H9 (cell line): ENCODE measurements at regions not wholly inside any gene's neighbourhood (a gene's known extent, or its start where the extent isn't known, plus 50 kb on each side); places are given as distances from the start of the nearest gene placed in this dataset.
A peak's percentile ranks its signal among the peaks of the same experiment; 100 is the strongest.
"Not testable (repeated sequence)": the region's sequence is repeated elsewhere in the genome, so short reads cannot be mapped to it uniquely, and the experiment has no call there.

ENCODE experiments used
- DNase-seq: peaks from one replicate; pipeline ENCODE4 v3.0.0-alpha.2; 2017
- H2AFZ ChIP-seq: one replicate; pipeline ENCODE4 v1.6.1; 2013; ENCODE audit warnings: mild to moderate bottlenecking, low read length, control low read depth, moderate library complexity
- H2AK5ac ChIP-seq: 2 replicates; pipeline ENCODE4 v1.6.1; 2013; ENCODE audit warnings: low read length, control low read depth, mixed read lengths; ENCODE audit not compliant: insufficient read length
- H2BK120ac ChIP-seq: one replicate; pipeline ENCODE4 v1.6.1; 2013; ENCODE audit warnings: low read depth, mild to moderate bottlenecking, low read length, control low read depth, inconsistent platforms; ENCODE audit not compliant: poor library complexity, severe bottlenecking
- H2BK12ac ChIP-seq: 2 replicates; pipeline ENCODE4 v1.6.1; 2013; ENCODE audit warnings: low read length, control low read depth, mixed read lengths, low read depth; ENCODE audit not compliant: insufficient read length
- H2BK15ac ChIP-seq: 2 replicates; pipeline ENCODE4 v1.6.1; 2013; ENCODE audit warnings: low read depth, low read length, control low read depth
- H2BK20ac ChIP-seq: one replicate; pipeline ENCODE4 v1.6.1; 2013; ENCODE audit warnings: low read depth, mild to moderate bottlenecking, low read length, control low read depth, inconsistent platforms; ENCODE audit not compliant: poor library complexity, severe bottlenecking
- H2BK5ac ChIP-seq: 2 replicates; pipeline ENCODE4 v1.6.1; 2013; ENCODE audit warnings: low read length, control low read depth, mixed read lengths; ENCODE audit not compliant: insufficient read length
- H3K14ac ChIP-seq: 2 replicates; pipeline ENCODE4 v1.6.1; 2013; ENCODE audit warnings: low read length, control low read depth; ENCODE audit not compliant: insufficient read depth
- H3K18ac ChIP-seq: 2 replicates; pipeline ENCODE4 v1.6.1; 2013; ENCODE audit warnings: low read depth, mild to moderate bottlenecking, mixed read lengths, low read length, control low read depth; ENCODE audit not compliant: insufficient read length
- H3K23ac ChIP-seq: 2 replicates; pipeline ENCODE4 v1.6.1; 2013; ENCODE audit warnings: low read length, control low read depth, mixed read lengths, low read depth; ENCODE audit not compliant: insufficient read length
- H3K23me2 ChIP-seq: 2 replicates; pipeline ENCODE4 v1.6.1; 2013; ENCODE audit warnings: low read depth, mild to moderate bottlenecking, mixed read lengths, low read length, control low read depth; ENCODE audit not compliant: insufficient read length, poor library complexity, severe bottlenecking
- H3K27ac ChIP-seq: 2 replicates; pipeline ENCODE4 v1.5.1; 2013; ENCODE audit warnings: low read length, control low read depth, mixed read lengths, low read depth; ENCODE audit not compliant: insufficient read length
- H3K27me3 ChIP-seq: 2 replicates; pipeline ENCODE4 v1.6.1; 2013; ENCODE audit warnings: low read length, control low read depth, inconsistent platforms; ENCODE audit not compliant: insufficient read depth
- H3K4ac ChIP-seq: 2 replicates; pipeline ENCODE4 v1.6.1; 2013; ENCODE audit warnings: low read depth, mild to moderate bottlenecking, control low read depth, inconsistent platforms, low read length, moderate library complexity
- H3K4me1 ChIP-seq: 2 replicates; pipeline ENCODE4 v1.6.1; 2013; ENCODE audit warnings: low read length, control low read depth, inconsistent platforms; ENCODE audit not compliant: insufficient read depth
- H3K4me2 ChIP-seq: 2 replicates; pipeline ENCODE4 v1.6.1; 2013; ENCODE audit warnings: low read length, control low read depth, mixed read lengths; ENCODE audit not compliant: insufficient read length, insufficient read depth
- H3K56ac ChIP-seq: 2 replicates; pipeline ENCODE4 v1.6.1; 2013; ENCODE audit warnings: low read depth, mild to moderate bottlenecking, mixed read lengths, low read length, control low read depth; ENCODE audit not compliant: insufficient read length
- H3K79me1 ChIP-seq: 2 replicates; pipeline ENCODE4 v1.6.1; 2013; ENCODE audit warnings: low read depth, mild to moderate bottlenecking, moderate library complexity, low read length, control low read depth, inconsistent platforms; ENCODE audit not compliant: insufficient read depth, poor library complexity, severe bottlenecking
- H3K79me2 ChIP-seq: 2 replicates; pipeline ENCODE4 v1.6.1; 2013; ENCODE audit warnings: low read length, control low read depth, inconsistent platforms; ENCODE audit not compliant: insufficient read depth
- H3K9ac ChIP-seq: 2 replicates; pipeline ENCODE4 v1.6.1; 2013; ENCODE audit warnings: low read length, control low read depth, mixed read lengths; ENCODE audit not compliant: insufficient read length; ENCODE audit errors: extremely low read depth
- H3K9me3 ChIP-seq: one replicate; pipeline ENCODE4 v1.6.1; 2013; ENCODE audit warnings: low read depth, low read length, inconsistent platforms; ENCODE audit not compliant: control insufficient read depth
- H3T11ph ChIP-seq: one replicate; pipeline ENCODE4 v1.6.1; 2013; ENCODE audit warnings: mild to moderate bottlenecking, low read length, control low read depth, inconsistent platforms
- H4K20me1 ChIP-seq: one replicate; pipeline ENCODE4 v1.6.1; 2013; ENCODE audit not compliant: control insufficient read depth, insufficient read length, insufficient read depth
- H4K5ac ChIP-seq: 2 replicates; pipeline ENCODE4 v1.6.1; 2013; ENCODE audit warnings: low read depth, mild to moderate bottlenecking, mixed read lengths, low read length, control low read depth; ENCODE audit not compliant: insufficient read length
- H4K8ac ChIP-seq: replicated peaks from 2 replicates; pipeline ENCODE4 v1.6.1; 2013; ENCODE audit warnings: low read length, control low read depth, mixed read lengths, low read depth; ENCODE audit not compliant: insufficient read length
- H4K91ac ChIP-seq: 2 replicates; pipeline ENCODE4 v1.6.1; 2013; ENCODE audit warnings: low read depth, mild to moderate bottlenecking, moderate library complexity, mixed read lengths, low read length, control low read depth; ENCODE audit not compliant: insufficient read length
- H3K27ac Mint-ChIP-seq, 3 experiments: 2 replicates in 2 of 3; 3 replicates in 1 of 3; pipeline ENCODE4 v1.8.0; 2020 to 2021; ENCODE audit warnings: mixed read lengths in 3 of 3, mild to moderate bottlenecking in 1 of 3, moderate library complexity in 1 of 3
- H3K27me3 Mint-ChIP-seq: 2 replicates; pipeline ENCODE4 v1.8.0; 2021; ENCODE audit warnings: low read depth, mild to moderate bottlenecking, moderate library complexity, mixed read lengths
- H3K36me3 Mint-ChIP-seq, 3 experiments: 2 replicates in 2 of 3; 3 replicates in 1 of 3; pipeline ENCODE4 v1.8.0; 2020 to 2021; ENCODE audit warnings: low read depth in 3 of 3, mixed read lengths in 3 of 3; ENCODE audit not compliant: insufficient read depth in 1 of 3
- H3K4me1 Mint-ChIP-seq, 2 experiments: 2 replicates each; pipeline ENCODE4 v1.8.0; 2020; ENCODE audit warnings: mixed read lengths in 2 of 2
- H3K4me3 Mint-ChIP-seq, 2 experiments: 2 replicates in 1 of 2; 3 replicates in 1 of 2; pipeline ENCODE4 v1.8.0; 2020 to 2021; ENCODE audit warnings: mild to moderate bottlenecking in 2 of 2, mixed read lengths in 2 of 2, moderate library complexity in 1 of 2
- H3K9me3 Mint-ChIP-seq, 2 experiments: 2 replicates in 1 of 2; 3 replicates in 1 of 2; pipeline ENCODE4 v1.8.0; 2020; ENCODE audit warnings: mild to moderate bottlenecking in 2 of 2, mixed read lengths in 2 of 2, moderate library complexity in 1 of 2
- WGBS: extraction: QIAGEN DNeasy Blood & Tissue Kit; methylation state at CpG from one replicate; pipeline ENCODE4 v1.1.7; 2013; ENCODE audit warnings: missing lambda C conversion rate, low lambda C conversion rate, mixed read lengths; ENCODE audit not compliant: insufficient read length; ENCODE audit errors: extremely low coverage; 5-methylcytosine and 5-hydroxymethylcytosine counted together
- TF ChIP-seq, protein P1 (sequence below): fragments of 200-600 bp; sonication (generic); conservative IDR thresholded peaks from 3 replicates; pipeline ENCODE4 v1.8.0; 2021; ENCODE audit warnings: antibody characterized with exemption, mild to moderate bottlenecking

DNA sequence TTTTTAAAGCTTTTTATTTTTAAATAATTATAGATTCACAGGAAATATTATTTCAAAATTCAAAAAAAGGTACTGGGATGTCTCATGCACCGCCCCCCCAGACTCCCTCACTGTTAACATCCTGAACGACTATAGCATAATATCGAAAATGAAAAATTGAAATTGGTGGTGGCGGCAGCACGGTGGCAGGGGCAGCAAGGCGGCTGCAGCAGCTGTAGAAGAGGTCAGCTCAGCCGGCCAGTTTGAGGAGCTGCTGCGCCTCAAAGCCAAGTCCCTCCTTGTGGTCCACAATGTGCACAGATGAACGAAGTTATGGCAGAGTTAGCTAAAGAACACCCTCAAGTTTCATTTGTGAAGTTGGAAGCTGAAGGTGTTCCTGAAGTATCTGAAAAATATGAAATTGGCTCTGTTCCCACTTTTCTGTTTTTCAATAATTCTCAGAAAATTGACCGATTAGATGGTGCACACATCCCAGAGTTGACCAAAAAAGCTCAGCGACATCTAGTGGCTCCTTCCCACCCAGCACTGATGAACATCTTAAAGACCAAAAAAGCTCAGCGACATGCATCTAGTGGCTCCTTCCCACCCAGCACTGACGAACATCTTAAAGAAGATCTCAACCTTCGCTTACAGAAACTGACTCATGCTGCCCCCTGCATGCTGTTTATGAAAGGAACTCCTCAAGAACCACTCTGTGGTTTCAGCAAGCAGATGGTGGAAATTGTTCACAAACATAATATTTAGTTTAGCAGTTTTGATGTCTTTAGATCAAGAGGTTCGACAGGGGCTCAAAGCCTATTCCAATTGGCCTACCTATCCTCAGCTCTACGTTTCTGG, 100.8 kb downstream of the FAM217A start:
- Mint-ChIP-seq H3K4me3 (no peak overlapping the region), H3K27ac (no peak overlapping the region; a peak in 1 of 7 replicates)

DNA sequence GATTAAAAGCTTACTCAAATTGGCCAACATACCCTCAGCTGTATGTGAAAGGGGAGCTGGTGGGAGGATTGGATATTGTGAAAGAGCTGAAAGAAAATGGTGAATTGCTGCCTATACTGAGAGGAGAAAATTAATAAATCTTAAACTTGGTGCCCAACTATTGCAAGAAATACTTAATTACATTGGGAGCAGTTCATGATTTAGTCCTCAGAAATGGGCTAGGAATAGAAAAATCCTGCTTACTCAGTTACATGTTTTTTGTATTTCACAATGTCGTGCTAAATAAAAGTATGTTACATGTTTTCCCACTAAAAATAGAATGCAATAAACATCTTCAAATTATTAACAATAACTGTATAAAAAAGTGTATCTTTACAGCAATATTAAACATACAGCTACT, 100.0 kb downstream of the FAM217A start:
- H3T11ph ChIP-seq, H3K23me2 ChIP-seq, H3K79me2 ChIP-seq, H3K27ac Mint-ChIP-seq, H2AK5ac ChIP-seq, H2BK5ac ChIP-seq, H3K23ac ChIP-seq, H4K5ac ChIP-seq, H3K14ac ChIP-seq, H3K27me3 ChIP-seq, DNase-seq, H3K4me1 ChIP-seq, H3K18ac ChIP-seq, H3K4me3 Mint-ChIP-seq, H2BK12ac ChIP-seq, H3K27ac ChIP-seq, H3K27me3 Mint-ChIP-seq, H3K9ac ChIP-seq, H3K79me1 ChIP-seq, H4K8ac ChIP-seq, H2BK15ac ChIP-seq, H2BK20ac ChIP-seq, H2AFZ ChIP-seq, H2BK120ac ChIP-seq, H3K4me2 ChIP-seq, H3K56ac ChIP-seq, H4K20me1 ChIP-seq, H4K91ac ChIP-seq, H3K9me3 Mint-ChIP-seq, H3K4ac ChIP-seq, H3K9me3 ChIP-seq: not testable (repeated sequence)
- peaks cover 4 to 12% (median 10%) of the 10 kb centered on the region in 3 experiments for H3K36me3 Mint-ChIP-seq
- H3K4me1 Mint-ChIP-seq = peaks cover 9 to 15% of the 10 kb centered on the region in 2 experiments
- WGBS = no CpG with 5 or more reads among the region's 1 CpG

More for the DNA sequence above, 100.8 kb downstream of the FAM217A start:
- DNase-seq = peak; percentile 65
- H3T11ph ChIP-seq = no peak overlapping the region
- no peaks in the 10 kb centered on the region for H3K27me3 ChIP-seq
- no peak overlapping the region for H3K9ac ChIP-seq
- no peak overlapping the region for H2BK5ac ChIP-seq
- H2AFZ ChIP-seq = no peak overlapping the region
- H3K79me2 ChIP-seq = no peaks in the 10 kb centered on the region
- peaks cover 2% of the 10 kb centered on the region in 2 experiments; a peak in 3 of 5 replicates for H3K9me3 Mint-ChIP-seq
- no peaks in the 10 kb centered on the region for H3K4me1 ChIP-seq
- peaks cover 1% of the 10 kb centered on the region for H3K27me3 Mint-ChIP-seq
- no peak overlapping the region for H3K4me2 ChIP-seq
- H3K23me2 ChIP-seq = no peaks in the 10 kb centered on the region
- H4K20me1 ChIP-seq = no peaks in the 10 kb centered on the region
- H3K56ac ChIP-seq = no peak overlapping the region
- H2BK15ac ChIP-seq = no peak overlapping the region
- no peak overlapping the region for H2BK20ac ChIP-seq
- no peak overlapping the region for H2BK12ac ChIP-seq
- no peak overlapping the region for H3K14ac ChIP-seq
- no CpG with 5 or more reads among the region's 16 CpGs for WGBS
- no peaks in the 10 kb centered on the region for H3K79me1 ChIP-seq
- peaks cover 4 to 11% of the 10 kb centered on the region in 2 experiments; a peak in 3 of 4 replicates for H3K4me1 Mint-ChIP-seq
- no peak overlapping the region for H2AK5ac ChIP-seq
- no peak overlapping the region for H4K5ac ChIP-seq
- H4K91ac ChIP-seq = no peak overlapping the region
- no peaks in the 10 kb centered on the region for H3K9me3 ChIP-seq
- H3K27ac ChIP-seq = no peak overlapping the region
- H2BK120ac ChIP-seq = no peak overlapping the region
- H3K18ac ChIP-seq = no peak overlapping the region
- no peak overlapping the region for H4K8ac ChIP-seq
- H3K36me3 Mint-ChIP-seq = peaks cover 4 to 7% (median 6%) of the 10 kb centered on the region in 3 experiments
- no peak overlapping the region for H3K4ac ChIP-seq
- TF ChIP-seq, protein P1, sequence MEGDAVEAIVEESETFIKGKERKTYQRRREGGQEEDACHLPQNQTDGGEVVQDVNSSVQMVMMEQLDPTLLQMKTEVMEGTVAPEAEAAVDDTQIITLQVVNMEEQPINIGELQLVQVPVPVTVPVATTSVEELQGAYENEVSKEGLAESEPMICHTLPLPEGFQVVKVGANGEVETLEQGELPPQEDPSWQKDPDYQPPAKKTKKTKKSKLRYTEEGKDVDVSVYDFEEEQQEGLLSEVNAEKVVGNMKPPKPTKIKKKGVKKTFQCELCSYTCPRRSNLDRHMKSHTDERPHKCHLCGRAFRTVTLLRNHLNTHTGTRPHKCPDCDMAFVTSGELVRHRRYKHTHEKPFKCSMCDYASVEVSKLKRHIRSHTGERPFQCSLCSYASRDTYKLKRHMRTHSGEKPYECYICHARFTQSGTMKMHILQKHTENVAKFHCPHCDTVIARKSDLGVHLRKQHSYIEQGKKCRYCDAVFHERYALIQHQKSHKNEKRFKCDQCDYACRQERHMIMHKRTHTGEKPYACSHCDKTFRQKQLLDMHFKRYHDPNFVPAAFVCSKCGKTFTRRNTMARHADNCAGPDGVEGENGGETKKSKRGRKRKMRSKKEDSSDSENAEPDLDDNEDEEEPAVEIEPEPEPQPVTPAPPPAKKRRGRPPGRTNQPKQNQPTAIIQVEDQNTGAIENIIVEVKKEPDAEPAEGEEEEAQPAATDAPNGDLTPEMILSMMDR = peak; percentile 77
- no peak overlapping the region for H3K23ac ChIP-seq
